Ectodermal cell (in vitro differentiated cells): ENCODE measurements at regions not wholly inside any gene's neighbourhood (a gene's known extent, or its start where the extent isn't known, plus 50 kb on each side); places are given as distances from the start of the nearest gene placed in this dataset.

Experiments
- H3K27ac ChIP-seq: 2 replicates; pipeline ENCODE4 v1.7.0; 2013; ENCODE audit warnings: mild to moderate bottlenecking, low read depth, low read length; ENCODE audit not compliant: insufficient read depth, poor library complexity, severe bottlenecking
- H3K27me3 ChIP-seq: 2 replicates; pipeline ENCODE4 v1.7.0; 2013; ENCODE audit warnings: mild to moderate bottlenecking, low read length; ENCODE audit not compliant: insufficient read depth, control insufficient read depth, poor library complexity, severe bottlenecking
- H3K36me3 ChIP-seq: one replicate; pipeline ENCODE4 v1.7.0; 2013; ENCODE audit warnings: low read length; ENCODE audit not compliant: control insufficient read depth, insufficient read depth
- H3K4me1 ChIP-seq: one replicate; pipeline ENCODE4 v1.7.0; 2013; ENCODE audit warnings: low read length; ENCODE audit not compliant: control insufficient read depth, insufficient read depth
- H3K4me3 ChIP-seq: 2 replicates; pipeline ENCODE4 v1.7.0; 2013; ENCODE audit warnings: low read depth, low read length, control low read depth; ENCODE audit not compliant: insufficient read depth
- H3K9me3 ChIP-seq: 2 replicates; pipeline ENCODE4 v1.7.0; 2013; ENCODE audit warnings: mild to moderate bottlenecking, low read length, moderate library complexity; ENCODE audit not compliant: control insufficient read depth
- WGBS, 2 experiments: methylation state at CpG; one replicate each; pipeline ENCODE4 v1.1.7; 2013; ENCODE audit warnings: missing lambda C conversion rate in 2 of 2; 5-methylcytosine and 5-hydroxymethylcytosine counted together

GRCh38 chr7:35987016-35987415 is 166.0 kb upstream of the EEPD1 start:
- Histone ChIP-seq H3K4me3 (no peak overlapping the region), H3K36me3 (no peaks in the 10 kb centered on the region), H3K9me3 (no peaks in the 10 kb centered on the region), H3K27me3 (no peaks in the 10 kb centered on the region), H3K27ac (no peak overlapping the region), H3K4me1 (no peaks in the 10 kb centered on the region)
- WGBS, 2 experiments = 91% methylated on average over 6 of the region's 6 CpGs

DNA sequence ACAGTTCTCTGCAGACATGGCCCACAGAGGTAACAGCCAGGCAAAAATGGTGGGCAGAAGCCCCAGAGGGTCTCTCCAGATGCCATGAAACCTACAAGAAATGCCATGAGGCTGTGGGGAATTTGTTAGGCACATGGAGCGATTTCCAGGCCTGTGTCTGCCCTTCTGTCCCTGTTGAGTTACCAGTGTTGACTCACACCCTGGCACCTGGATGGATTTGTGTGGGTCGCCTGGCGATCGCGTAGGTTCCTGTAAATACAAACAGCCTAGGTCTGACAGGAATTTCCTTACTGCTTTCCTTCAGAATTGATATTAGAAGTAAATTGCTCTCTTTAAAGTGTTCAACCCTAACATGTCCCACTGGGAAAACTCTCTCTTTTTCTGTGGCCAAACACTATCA is 164.9 kb upstream of the EEPD1 start:
- H3K27ac ChIP-seq = no peak overlapping the region
- no peak overlapping the region for H3K4me3 ChIP-seq
- WGBS, 2 experiments = 96 to 100% methylated on average over 5 of the region's 5 CpGs
- no peaks in the 10 kb centered on the region for H3K36me3 ChIP-seq
- no peaks in the 10 kb centered on the region for H3K4me1 ChIP-seq
- H3K27me3 ChIP-seq = no peaks in the 10 kb centered on the region
- no peaks in the 10 kb centered on the region for H3K9me3 ChIP-seq

DNA sequence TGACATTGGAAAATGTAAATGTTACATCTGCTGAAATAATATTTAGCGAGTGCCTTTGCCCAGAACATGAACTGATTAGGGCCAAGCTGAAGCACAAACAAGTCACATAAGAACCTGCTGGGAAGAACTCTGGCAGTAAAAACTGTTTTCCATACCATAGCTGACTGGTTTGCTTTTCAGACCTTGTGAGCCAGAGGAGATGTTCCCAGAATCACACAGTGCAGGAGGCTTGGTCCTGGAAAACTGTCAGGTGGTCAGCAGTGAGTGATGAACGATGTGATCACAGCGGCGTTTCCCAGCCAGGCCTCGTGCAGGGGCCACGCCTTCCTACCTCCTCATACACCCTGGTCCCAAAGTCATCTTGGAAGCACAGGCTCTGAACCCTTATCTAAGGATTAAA is 164.2 kb upstream of the EEPD1 start:
- Histone ChIP-seq H3K27me3 (no peaks in the 10 kb centered on the region), H3K4me3 (no peak overlapping the region), H3K9me3 (no peaks in the 10 kb centered on the region), H3K4me1 (no peaks in the 10 kb centered on the region), H3K36me3 (no peaks in the 10 kb centered on the region), H3K27ac (no peak overlapping the region)
- 93 to 94% methylated on average over 6 of the region's 6 CpGs for WGBS, 2 experiments

GRCh38 chr7:35991511-35992232 is 161.4 kb upstream of the EEPD1 start:
- Histone ChIP-seq H3K27ac (no peak overlapping the region), H3K27me3 (no peaks in the 10 kb centered on the region), H3K9me3 (no peaks in the 10 kb centered on the region), H3K4me3 (no peak overlapping the region), H3K4me1 (no peaks in the 10 kb centered on the region), H3K36me3 (no peaks in the 10 kb centered on the region)
- 91 to 96% methylated on average over 6 of the region's 6 CpGs for WGBS, 2 experiments

- no peaks in the 10 kb centered on the region for H3K36me3 ChIP-seq
These were observed 160.6 kb upstream of the EEPD1 start for GRCh38 chr7:35992436-35992835.

DNA sequence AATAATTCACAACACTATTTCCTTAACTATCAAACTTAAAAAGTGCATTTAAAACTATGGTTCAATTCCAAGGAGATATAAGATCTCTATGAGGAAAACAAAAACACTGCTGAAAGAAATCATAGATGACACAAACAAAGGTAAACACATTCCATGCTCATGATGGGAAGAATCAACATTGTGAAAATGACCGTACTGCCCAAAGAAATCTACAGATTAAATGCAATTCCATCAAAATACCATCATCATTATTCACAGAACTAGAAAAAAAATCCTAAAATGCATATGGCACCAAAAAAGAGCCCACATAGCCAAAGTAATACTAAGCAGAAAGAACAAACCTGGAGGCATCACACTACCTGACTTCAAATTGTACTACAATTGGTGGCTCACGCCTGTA is 159.9 kb upstream of the EEPD1 start:
- Histone ChIP-seq H3K4me1 (no peaks in the 10 kb centered on the region), H3K27me3 (no peaks in the 10 kb centered on the region), H3K36me3 (no peaks in the 10 kb centered on the region), H3K4me3 (no peak overlapping the region), H3K9me3 (no peaks in the 10 kb centered on the region), H3K27ac (no peak overlapping the region)
- WGBS, 2 experiments = 76 to 93% methylated on average over 2 of the region's 2 CpGs

More at GRCh38 chr7:35992436-35992835, 160.6 kb upstream of the EEPD1 start:
- Histone ChIP-seq H3K4me3 (no peak overlapping the region), H3K9me3 (no peaks in the 10 kb centered on the region), H3K4me1 (no peaks in the 10 kb centered on the region), H3K27ac (no peak overlapping the region), H3K27me3 (no peaks in the 10 kb centered on the region)
- WGBS, 2 experiments = 71 to 100% methylated on average over 1 of the region's 1 CpG

DNA sequence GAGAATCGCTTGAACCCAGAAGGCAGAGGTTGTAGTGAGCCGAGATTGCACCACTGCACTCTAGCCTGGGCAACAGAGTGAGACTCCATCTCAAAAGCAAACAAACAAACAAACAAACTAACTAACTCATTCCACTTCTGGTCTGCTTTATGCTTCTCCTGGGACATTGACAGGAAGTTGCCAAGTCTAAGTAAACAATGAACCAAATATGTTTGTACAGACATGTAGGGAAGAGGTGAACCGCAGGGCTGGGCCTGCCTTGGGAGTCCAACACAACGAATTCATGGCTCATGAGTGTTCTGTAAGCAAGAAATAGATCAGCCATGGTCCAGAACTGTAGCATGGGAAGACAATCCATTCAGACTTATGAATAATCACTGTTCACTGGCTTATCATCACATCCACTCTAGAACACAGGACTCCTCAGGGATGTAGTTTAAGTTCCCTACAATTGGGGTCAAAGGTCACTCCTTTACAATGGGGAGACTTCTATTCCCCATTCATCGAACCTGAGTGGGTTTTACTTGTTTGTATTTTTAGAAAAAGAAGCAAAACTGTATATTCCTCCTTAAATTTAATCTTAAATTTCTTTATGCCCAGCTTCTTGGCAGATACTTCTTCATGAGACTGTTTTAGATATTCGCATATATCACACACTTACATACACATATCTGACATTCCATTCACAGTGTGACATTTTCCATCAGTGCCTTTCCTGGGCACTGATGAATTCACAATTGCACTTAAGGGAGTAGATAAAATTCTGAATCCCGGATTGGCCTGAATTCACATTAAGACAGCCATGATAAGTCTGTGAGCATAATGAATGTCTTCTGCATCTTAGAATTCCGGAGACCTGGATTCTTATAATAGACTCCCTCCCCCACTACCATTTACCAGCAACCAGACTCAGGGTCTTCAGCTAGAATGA is 159.1 kb upstream of the EEPD1 start:
- H3K4me3 ChIP-seq = no peak overlapping the region

DNA sequence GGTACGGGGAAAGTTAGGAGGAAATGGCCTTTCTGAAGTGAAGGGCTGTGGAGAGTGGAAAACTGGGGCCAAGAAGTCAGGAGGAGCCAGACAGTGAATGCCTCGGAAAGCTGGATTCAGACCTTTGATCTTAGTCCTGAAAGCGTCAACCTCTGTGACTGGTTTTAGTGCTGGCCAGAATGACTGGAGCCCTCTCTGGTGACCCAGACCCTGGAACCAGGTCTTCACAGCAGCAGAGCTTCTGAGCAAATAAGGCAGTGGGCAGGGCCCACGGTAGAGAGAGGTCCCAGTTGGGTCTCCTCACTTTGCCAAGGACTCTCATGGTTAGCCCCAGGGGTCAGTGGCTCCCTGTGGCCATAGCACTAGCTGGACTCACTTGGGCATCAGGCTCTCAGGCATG is 157.7 kb upstream of the EEPD1 start:
- WGBS, 2 experiments = 88 to 89% methylated on average over 4 of the region's 4 CpGs
- Histone ChIP-seq H3K36me3 (no peaks in the 10 kb centered on the region), H3K27me3 (no peaks in the 10 kb centered on the region)

More for the DNA sequence above, 159.1 kb upstream of the EEPD1 start:
- Histone ChIP-seq H3K27ac (no peak overlapping the region), H3K27me3 (no peaks in the 10 kb centered on the region), H3K9me3 (no peaks in the 10 kb centered on the region), H3K36me3 (no peaks in the 10 kb centered on the region), H3K4me1 (no peaks in the 10 kb centered on the region)
- 89 to 95% methylated on average over 7 to 8 of the region's 8 CpGs for WGBS, 2 experiments

DNA sequence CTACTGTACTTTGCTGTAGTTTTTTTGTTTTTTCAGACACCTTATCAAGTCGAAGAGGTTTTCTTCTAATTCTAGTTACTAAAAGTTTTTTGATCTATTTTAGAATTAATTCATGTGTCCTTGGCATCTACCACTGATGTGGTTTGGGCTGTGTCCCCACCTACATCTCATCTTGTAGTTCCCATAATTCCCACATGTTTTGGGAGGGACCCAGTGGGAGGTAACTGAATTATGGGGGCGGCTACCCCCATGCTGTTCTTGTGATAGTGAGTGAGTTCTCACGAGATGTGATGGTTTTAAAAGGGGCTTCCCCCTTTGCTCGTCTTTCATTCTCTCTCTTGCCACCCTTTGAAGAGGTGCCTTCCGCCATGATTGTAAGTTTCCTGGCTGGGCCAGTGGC is 154.6 kb upstream of the EEPD1 start:
- WGBS, 2 experiments = 95 to 97% methylated on average over 4 to 5 of the region's 5 CpGs
- H3K4me1 ChIP-seq = no peaks in the 10 kb centered on the region
- H3K27me3 ChIP-seq = no peaks in the 10 kb centered on the region
- H3K36me3 ChIP-seq = no peaks in the 10 kb centered on the region
- no peak overlapping the region for H3K27ac ChIP-seq
- no peaks in the 10 kb centered on the region for H3K9me3 ChIP-seq
- no peak overlapping the region for H3K4me3 ChIP-seq

More for the DNA sequence above, 157.7 kb upstream of the EEPD1 start:
- Histone ChIP-seq H3K9me3 (no peaks in the 10 kb centered on the region), H3K27ac (no peak overlapping the region), H3K4me1 (no peaks in the 10 kb centered on the region), H3K4me3 (no peak overlapping the region)

DNA sequence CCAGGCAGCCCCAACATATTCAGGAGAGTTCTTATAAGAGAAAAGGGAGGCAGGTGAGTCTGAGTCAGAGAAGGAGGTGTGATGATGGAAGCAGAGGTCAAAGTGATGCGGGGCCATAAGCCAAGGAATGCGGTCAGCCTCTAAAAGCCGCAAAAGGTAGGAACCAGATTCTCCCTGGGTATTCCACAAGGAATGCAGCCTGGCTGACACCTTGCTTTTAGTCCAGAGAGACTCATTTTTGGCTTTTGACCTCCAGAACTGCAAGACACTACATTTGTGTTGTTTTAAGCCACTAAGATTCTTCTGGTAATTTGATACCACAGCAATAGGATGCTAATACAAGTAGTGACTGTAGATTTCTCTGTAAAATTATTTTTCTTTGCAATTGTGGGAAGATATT is 151.5 kb upstream of the EEPD1 start:
- Histone ChIP-seq H3K4me1 (no peaks in the 10 kb centered on the region), H3K27me3 (no peaks in the 10 kb centered on the region), H3K27ac (no peak overlapping the region), H3K4me3 (no peak overlapping the region), H3K9me3 (no peaks in the 10 kb centered on the region), H3K36me3 (no peaks in the 10 kb centered on the region)
- 94 to 95% methylated on average over 3 of the region's 3 CpGs for WGBS, 2 experiments
